DND-41 (cell line): ENCODE measurements at regions not wholly inside any gene's neighbourhood (a gene's known extent, or its start where the extent isn't known, plus 50 kb on each side); places are given as distances from the start of the nearest gene placed in this dataset.

Experiments
- CTCF ChIP-seq: IDR thresholded peaks from 2 replicates; pipeline ENCODE4 v1.5.1; 2012; ENCODE audit warnings: borderline replicate concordance, low read length, moderate library complexity, mild to moderate bottlenecking; ENCODE audit not compliant: poor library complexity, severe bottlenecking; ENCODE audit errors: extremely low read depth
- EZH2 ChIP-seq: IDR thresholded peaks from 3 replicates; pipeline ENCODE4 v1.6.1; 2012; ENCODE audit warnings: borderline replicate concordance, low read depth, mild to moderate bottlenecking, moderate library complexity, low read length, inconsistent platforms; ENCODE audit not compliant: severe bottlenecking

GRCh38 chr4:32342054-32342453, 1621.9 kb downstream of the PCDH7 start:
- TF ChIP-seq EZH2 (no peak), CTCF (no peak)
